ENCODE measurements at regions not wholly inside any gene's neighbourhood (a gene's known extent, or its start where the extent isn't known, plus 50 kb on each side); places are given as distances from the start of the nearest gene placed in this dataset.
"Not testable (repeated sequence)": the region's sequence is repeated elsewhere in the genome, so short reads cannot be mapped to it uniquely, and the experiment has no call there.

DNA sequence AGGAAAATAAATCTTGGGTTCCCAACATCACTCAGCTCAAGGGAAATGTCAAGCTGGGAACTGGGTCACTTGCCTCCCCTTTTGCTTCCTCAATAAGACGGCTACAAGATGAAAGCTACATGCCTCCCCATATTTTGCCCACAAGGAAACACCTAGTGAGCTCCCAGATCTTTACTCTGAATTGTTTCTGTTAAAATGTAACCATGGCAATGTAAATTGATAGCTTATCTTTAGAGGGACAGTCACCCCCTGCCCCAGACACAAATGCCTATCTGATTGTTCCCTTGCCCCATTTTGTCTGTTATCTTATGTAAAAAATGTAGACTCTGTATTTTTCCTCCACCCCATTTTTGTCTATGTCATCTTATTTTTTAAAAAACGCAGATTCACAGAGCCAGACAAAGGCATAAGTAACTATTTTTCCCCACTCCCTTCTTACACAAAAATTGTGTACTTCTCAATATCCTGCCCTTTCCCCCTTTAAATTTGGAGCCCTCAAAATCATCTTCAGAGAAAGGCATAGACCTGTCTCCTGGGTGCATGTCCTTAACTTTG lies 288.7 kb upstream of the ERCC4 start:
- no peak for DNase-seq (ENCODE audit: low read depth)
- no peak overlapping the region for H3K4me3 ChIP-seq (ENCODE audit: low read depth, low read length)
- H3K27me3 ChIP-seq (ENCODE audit: control insufficient read depth, insufficient read depth, low read length), result no peaks in the 10 kb centered on the region
- ChIA-PET CTCF (no interaction called here), POLR2A (no interaction called here)
- no peaks in the 10 kb centered on the region for H3K36me3 ChIP-seq (ENCODE audit: control insufficient read depth, insufficient read depth, low read length)
- TF ChIP-seq, protein P1, sequence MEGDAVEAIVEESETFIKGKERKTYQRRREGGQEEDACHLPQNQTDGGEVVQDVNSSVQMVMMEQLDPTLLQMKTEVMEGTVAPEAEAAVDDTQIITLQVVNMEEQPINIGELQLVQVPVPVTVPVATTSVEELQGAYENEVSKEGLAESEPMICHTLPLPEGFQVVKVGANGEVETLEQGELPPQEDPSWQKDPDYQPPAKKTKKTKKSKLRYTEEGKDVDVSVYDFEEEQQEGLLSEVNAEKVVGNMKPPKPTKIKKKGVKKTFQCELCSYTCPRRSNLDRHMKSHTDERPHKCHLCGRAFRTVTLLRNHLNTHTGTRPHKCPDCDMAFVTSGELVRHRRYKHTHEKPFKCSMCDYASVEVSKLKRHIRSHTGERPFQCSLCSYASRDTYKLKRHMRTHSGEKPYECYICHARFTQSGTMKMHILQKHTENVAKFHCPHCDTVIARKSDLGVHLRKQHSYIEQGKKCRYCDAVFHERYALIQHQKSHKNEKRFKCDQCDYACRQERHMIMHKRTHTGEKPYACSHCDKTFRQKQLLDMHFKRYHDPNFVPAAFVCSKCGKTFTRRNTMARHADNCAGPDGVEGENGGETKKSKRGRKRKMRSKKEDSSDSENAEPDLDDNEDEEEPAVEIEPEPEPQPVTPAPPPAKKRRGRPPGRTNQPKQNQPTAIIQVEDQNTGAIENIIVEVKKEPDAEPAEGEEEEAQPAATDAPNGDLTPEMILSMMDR (IDR thresholded peaks at IDR 0.05; ENCODE audit: insufficient read depth, low read depth, low read length), result no peak

DNA sequence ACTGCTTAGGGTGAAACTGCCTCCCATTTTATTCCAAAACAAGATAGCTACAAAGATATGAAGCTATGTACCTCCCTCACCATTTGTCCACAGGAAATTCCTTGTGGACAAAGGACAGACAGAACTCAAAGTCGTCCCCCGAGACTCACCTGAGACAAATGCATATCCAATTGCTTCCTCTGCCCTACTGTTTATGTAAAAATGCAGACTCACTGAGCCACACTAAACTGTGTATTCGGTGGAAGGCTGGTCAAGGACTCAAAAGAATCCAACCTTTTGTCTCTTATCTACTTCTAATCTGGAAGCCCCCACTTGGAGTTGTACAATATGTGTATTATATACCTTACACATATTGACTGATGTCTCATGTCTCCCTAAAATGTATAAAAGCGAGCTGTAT lies 288.0 kb upstream of the ERCC4 start:
- ChIA-PET CTCF (no interaction called here), POLR2A (no interaction called here)
- no peak for DNase-seq (ENCODE audit: low read depth)
- TF ChIP-seq, protein P1 (IDR thresholded peaks at IDR 0.05; ENCODE audit: insufficient read depth, low read depth, low read length), result no peak
- Histone ChIP-seq H3K27me3 (ENCODE audit: control insufficient read depth, insufficient read depth, low read length) (no peaks in the 10 kb centered on the region), H3K4me3 (ENCODE audit: low read depth, low read length) (no peak overlapping the region), H3K36me3 (ENCODE audit: control insufficient read depth, insufficient read depth, low read length) (no peaks in the 10 kb centered on the region)

DNA sequence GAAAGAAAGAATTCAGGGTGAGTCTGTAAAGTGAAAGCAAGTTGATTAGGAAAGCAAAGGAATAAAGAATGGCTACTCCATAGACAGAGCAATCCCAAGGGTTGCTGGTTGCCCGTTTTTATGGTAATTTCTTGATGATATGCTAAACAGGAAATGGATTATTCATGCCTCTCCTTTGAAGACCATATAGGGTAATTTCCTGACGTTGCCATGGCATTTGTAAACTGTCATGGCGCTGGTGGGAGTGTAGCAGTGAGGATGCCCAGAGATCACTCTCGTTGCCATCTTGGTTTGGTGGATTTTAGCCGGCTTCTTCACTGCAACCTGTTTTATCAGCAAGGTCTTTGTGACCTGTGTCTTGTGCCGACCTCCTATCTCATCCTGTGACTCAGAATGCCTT lies 287.4 kb upstream of the ERCC4 start:
- CTCF ChIA-PET, result not testable (repeated sequence)

DNA sequence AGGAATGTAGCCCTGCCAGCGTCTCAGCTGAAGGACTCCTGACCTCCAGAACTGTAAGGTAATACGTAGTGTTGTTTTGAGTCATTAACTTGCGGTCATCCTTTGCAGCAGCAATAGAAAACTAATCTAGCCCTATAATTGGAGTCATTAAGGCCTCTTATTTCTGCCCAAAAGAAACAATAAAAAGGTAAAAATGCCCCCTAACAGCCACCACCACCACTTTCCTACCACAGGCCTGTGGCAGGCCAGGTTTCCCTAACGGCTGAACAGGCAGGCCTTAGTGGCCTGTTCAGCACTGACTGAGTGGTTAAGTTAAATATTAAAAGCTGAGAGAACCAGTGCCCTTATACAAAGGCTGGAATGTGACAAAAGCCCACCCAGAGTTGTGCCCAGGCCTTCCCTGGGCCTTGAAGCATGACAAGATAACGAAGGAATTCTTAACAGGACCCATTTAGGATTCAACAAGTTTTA lies 286.5 kb upstream of the ERCC4 start:
- ChIA-PET POLR2A (no interaction called here), CTCF (no interaction called here)

More for the DNA sequence above, 287.4 kb upstream of the ERCC4 start:
- H3K4me3 ChIP-seq (ENCODE audit: low read depth, low read length); H3K27me3 ChIP-seq (ENCODE audit: control insufficient read depth, insufficient read depth, low read length); H3K36me3 ChIP-seq (ENCODE audit: control insufficient read depth, insufficient read depth, low read length); DNase-seq (ENCODE audit: low read depth); POLR2A ChIA-PET: not testable (repeated sequence)

DNA sequence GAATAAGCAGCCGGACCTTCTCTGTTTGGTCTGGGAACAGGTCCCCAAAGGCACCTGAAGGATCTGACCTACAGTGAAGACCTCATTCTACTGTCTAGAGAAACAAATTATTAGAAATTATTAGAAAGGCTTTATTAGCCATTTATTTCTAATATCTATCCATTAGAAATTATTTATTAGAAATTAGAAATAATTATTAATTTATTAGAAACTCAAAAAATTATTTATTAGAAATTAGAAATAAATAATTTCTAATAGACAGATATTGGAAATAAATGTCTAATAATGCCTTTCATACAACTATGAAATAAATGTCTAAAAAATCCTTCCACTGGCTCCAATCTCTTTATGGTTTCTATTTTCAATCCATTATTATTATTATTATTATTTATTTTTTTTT lies 285.7 kb upstream of the ERCC4 start:
- CTCF ChIA-PET, result no interaction called here
- POLR2A ChIA-PET, result no interaction called here
- DNase-seq (ENCODE audit: low read depth), result no peak
- TF ChIP-seq, protein P1 (IDR thresholded peaks at IDR 0.05; ENCODE audit: insufficient read depth, low read depth, low read length), result no peak
- Histone ChIP-seq H3K36me3 (ENCODE audit: control insufficient read depth, insufficient read depth, low read length) (no peaks in the 10 kb centered on the region), H3K4me3 (ENCODE audit: low read depth, low read length) (no peak overlapping the region), H3K27me3 (ENCODE audit: control insufficient read depth, insufficient read depth, low read length) (no peaks in the 10 kb centered on the region)

More for the DNA sequence above, 286.5 kb upstream of the ERCC4 start:
- DNase-seq (ENCODE audit: low read depth), result no peak
- no peak overlapping the region for H3K4me3 ChIP-seq (ENCODE audit: low read depth, low read length)
- H3K27me3 ChIP-seq (ENCODE audit: control insufficient read depth, insufficient read depth, low read length), result no peaks in the 10 kb centered on the region
- H3K36me3 ChIP-seq (ENCODE audit: control insufficient read depth, insufficient read depth, low read length), result no peaks in the 10 kb centered on the region
- TF ChIP-seq, protein P1 (IDR thresholded peaks at IDR 0.05; ENCODE audit: insufficient read depth, low read depth, low read length), result no peak

DNA sequence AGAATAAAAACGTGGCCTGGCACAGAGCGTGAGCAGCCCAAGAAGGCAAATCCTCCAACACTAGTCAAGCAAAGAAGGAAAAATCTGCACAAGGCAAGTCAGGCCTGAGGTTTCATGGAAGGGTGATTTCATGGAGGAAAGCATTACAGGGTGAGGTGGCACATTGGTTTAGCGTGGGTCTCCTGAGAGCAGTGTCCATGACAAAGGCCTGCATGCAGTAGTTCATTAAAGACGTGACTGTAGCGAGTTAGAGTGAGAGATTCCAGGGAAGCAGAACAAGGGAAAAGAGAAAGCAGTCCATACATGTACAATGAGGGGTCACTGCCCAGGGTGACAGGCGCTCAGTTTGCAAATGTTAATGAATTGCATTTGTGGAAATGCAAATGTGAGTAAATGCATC lies 285.0 kb upstream of the ERCC4 start:
- CTCF ChIA-PET, result no interaction called here
- no peak overlapping the region for H3K4me3 ChIP-seq (ENCODE audit: low read depth, low read length)
- no peaks in the 10 kb centered on the region for H3K36me3 ChIP-seq (ENCODE audit: control insufficient read depth, insufficient read depth, low read length)
- TF ChIP-seq, protein P1 (IDR thresholded peaks at IDR 0.05; ENCODE audit: insufficient read depth, low read depth, low read length), result no peak
- H3K27me3 ChIP-seq (ENCODE audit: control insufficient read depth, insufficient read depth, low read length), result no peaks in the 10 kb centered on the region
- DNase-seq (ENCODE audit: low read depth), result no peak
- POLR2A ChIA-PET, result no interaction called here
